A673 (cell line): ENCODE measurements at regions not wholly inside any gene's neighbourhood (a gene's known extent, or its start where the extent isn't known, plus 50 kb on each side); places are given as distances from the start of the nearest gene placed in this dataset.

Experiments used
- BruUV-seq: library from RNA; stranded (reverse); fragments of 400-500 nt; replicated peaks from 2 replicates; lab custom pipeline; 2021; lab: Mats Ljungman, UMichigan
- CTCF ChIA-PET: fragments of 300-600 bp; sonication (Branson Sonifier 250); formaldehyde crosslinking; loops from one replicate; lab custom pipeline; 2022; ENCODE audit warnings: antibody characterized with exemption; lab: Charles Lee
- POLR2A ChIA-PET: fragments of 300-600 bp; sonication (Branson Sonifier 250); formaldehyde crosslinking; loops from one replicate; lab custom pipeline; 2022; ENCODE audit warnings: antibody characterized with exemption; ENCODE audit not compliant: low non-redundant PET; lab: Charles Lee
- DNase-seq: peaks from one replicate; pipeline ENCODE4 v3.0.0-alpha.2; 2015; ENCODE audit warnings: low spot score
- H3K27ac ChIP-seq: fragments of 200-600 bp; sonication (generic); 2 replicates; pipeline ENCODE4 v1.5.1; 2016; ENCODE audit warnings: mixed run types, low read depth, mild to moderate bottlenecking, mixed read lengths, antibody characterized with exemption, low read length; ENCODE audit not compliant: poor library complexity, severe bottlenecking
- H3K27me3 ChIP-seq: fragments of 200-600 bp; sonication (generic); replicated peaks from 2 replicates; pipeline ENCODE4 v1.6.1; 2017; ENCODE audit warnings: mixed run types, low read depth, mild to moderate bottlenecking, mixed read lengths, antibody characterized with exemption, low read length; ENCODE audit not compliant: insufficient read depth, poor library complexity
- H3K36me3 ChIP-seq: fragments of 200-600 bp; sonication (generic); 2 replicates; pipeline ENCODE4 v1.6.1; 2016; ENCODE audit warnings: mixed run types, mild to moderate bottlenecking, mixed read lengths, antibody characterized with exemption, low read length; ENCODE audit not compliant: insufficient read depth, poor library complexity, severe bottlenecking
- H3K4me1 ChIP-seq: fragments of 200-600 bp; sonication (generic); 2 replicates; pipeline ENCODE4 v1.6.1; 2017; ENCODE audit warnings: mixed run types, mild to moderate bottlenecking, mixed read lengths, antibody characterized with exemption, low read length; ENCODE audit not compliant: insufficient read depth, poor library complexity, severe bottlenecking
- H3K4me3 ChIP-seq: fragments of 200-600 bp; sonication (generic); 2 replicates; pipeline ENCODE4 v1.5.1; 2016; ENCODE audit warnings: low read depth, mixed run types, mild to moderate bottlenecking, mixed read lengths, low read length; ENCODE audit not compliant: poor library complexity, severe bottlenecking
- H3K9me3 ChIP-seq: fragments of 200-600 bp; sonication (generic); 2 replicates; pipeline ENCODE4 v1.6.1; 2016; ENCODE audit warnings: mixed run types, low read depth, mild to moderate bottlenecking, mixed read lengths, antibody characterized with exemption, low read length; ENCODE audit not compliant: poor library complexity, severe bottlenecking
- EZH2 ChIP-seq: fragments of 200-600 bp; sonication (generic); IDR thresholded peaks from 2 replicates; pipeline ENCODE4 v1.6.1; 2017; ENCODE audit warnings: borderline replicate concordance, low read depth, mild to moderate bottlenecking, mixed read lengths, antibody characterized with exemption, low read length; ENCODE audit not compliant: poor library complexity, severe bottlenecking
- intact Hi-C: fragments of 100-400 bp; cut with micrococcal nuclease; formaldehyde crosslinking; loops from one replicate; pipeline ENCODE4 v1.10.0; 2022; ENCODE audit not compliant: unreplicated experiment
- TF ChIP-seq, protein P1 (sequence below): fragments of 300-800, 200-600 bp; sonication (generic); conservative IDR thresholded peaks from 2 replicates; pipeline ENCODE4 v1.5.1; 2017; ENCODE audit warnings: low read depth, mild to moderate bottlenecking, antibody characterized with exemption, low read length, moderate library complexity, mixed read lengths

DNA sequence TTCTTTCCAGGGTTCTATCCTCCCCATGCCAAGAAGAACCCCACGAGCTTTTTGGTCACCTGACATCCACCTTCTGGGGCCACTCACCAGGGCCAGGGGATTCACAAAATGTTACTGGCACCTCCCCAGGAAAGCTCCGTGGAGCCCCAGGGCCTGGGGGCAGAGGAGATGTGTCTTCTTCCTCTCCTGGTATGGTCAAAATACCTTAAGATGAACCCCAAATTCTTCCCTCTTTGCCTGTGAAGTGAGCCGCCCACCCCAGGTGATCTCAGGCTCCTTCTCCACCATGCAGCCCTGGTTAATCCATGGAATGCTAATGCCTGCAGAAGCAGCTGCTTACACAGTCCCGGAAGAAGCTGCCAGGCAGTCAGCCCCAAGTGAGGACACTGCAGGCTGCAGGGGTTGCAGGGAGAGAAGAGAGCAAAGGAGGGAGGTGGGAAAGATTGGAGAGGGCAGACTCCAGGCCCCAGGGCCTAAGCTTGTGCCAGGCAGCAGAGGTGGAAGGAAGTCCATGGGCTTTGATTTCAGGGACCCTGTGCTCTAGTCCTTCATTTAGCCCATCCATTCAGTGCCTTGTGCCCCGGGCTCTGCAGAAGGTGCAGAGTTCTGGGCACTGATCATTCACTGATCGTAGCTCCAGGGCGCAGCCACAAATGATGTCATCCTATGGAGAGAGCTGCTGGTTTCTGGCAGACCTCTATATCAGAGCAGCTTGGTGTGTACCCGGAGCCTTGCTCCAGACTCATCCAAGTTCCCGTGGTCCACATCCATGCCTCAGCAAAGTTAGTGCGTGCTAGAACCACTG, 127.9 kb upstream of the NECTIN1 start:
- TF ChIP-seq, protein P1, sequence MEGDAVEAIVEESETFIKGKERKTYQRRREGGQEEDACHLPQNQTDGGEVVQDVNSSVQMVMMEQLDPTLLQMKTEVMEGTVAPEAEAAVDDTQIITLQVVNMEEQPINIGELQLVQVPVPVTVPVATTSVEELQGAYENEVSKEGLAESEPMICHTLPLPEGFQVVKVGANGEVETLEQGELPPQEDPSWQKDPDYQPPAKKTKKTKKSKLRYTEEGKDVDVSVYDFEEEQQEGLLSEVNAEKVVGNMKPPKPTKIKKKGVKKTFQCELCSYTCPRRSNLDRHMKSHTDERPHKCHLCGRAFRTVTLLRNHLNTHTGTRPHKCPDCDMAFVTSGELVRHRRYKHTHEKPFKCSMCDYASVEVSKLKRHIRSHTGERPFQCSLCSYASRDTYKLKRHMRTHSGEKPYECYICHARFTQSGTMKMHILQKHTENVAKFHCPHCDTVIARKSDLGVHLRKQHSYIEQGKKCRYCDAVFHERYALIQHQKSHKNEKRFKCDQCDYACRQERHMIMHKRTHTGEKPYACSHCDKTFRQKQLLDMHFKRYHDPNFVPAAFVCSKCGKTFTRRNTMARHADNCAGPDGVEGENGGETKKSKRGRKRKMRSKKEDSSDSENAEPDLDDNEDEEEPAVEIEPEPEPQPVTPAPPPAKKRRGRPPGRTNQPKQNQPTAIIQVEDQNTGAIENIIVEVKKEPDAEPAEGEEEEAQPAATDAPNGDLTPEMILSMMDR: no peak
- no peak for TF ChIP-seq EZH2
- no peaks in the 10 kb centered on the region for H3K36me3 ChIP-seq
- intact Hi-C loops: no loop called here
- no TSS peak for BruUV-seq
- CTCF ChIA-PET: no interaction called here
- H3K9me3 ChIP-seq: no peaks in the 10 kb centered on the region
- H3K27ac ChIP-seq: no peak overlapping the region
- peaks cover 24% of the 10 kb centered on the region for H3K27me3 ChIP-seq
- no peak for DNase-seq
- POLR2A ChIA-PET: no interaction called here
- no peak overlapping the region for H3K4me3 ChIP-seq
- H3K4me1 ChIP-seq: no peaks in the 10 kb centered on the region

DNA sequence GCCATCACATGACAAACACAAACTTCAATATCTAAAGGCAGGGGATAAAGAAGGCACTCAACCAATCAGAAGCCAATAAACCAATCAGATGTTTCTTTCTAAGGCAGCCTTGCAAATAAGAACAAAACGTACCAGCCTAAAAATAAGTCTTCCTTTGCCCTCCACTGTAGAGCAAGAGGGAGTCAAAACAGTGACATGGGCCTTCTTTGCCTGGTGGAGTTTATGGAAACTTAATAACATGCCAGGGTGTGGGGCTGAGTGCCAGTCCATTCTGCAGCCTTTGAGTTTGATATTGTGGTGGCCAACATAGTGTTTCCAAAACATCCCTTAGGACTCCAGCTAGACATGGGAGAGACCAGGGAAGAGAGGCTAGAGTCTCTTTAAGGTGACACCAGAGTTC, 126.1 kb upstream of the NECTIN1 start:
- CTCF ChIA-PET: no interaction called here
- Histone ChIP-seq H3K9me3 (no peaks in the 10 kb centered on the region), H3K4me3 (no peak overlapping the region), H3K4me1 (no peaks in the 10 kb centered on the region), H3K36me3 (no peaks in the 10 kb centered on the region), H3K27me3 (peaks cover 20% of the 10 kb centered on the region), H3K27ac (no peak overlapping the region)
- BruUV-seq: no TSS peak
- intact Hi-C loops: no loop called here
- POLR2A ChIA-PET: no interaction called here
- TF ChIP-seq, protein P1: no peak
- no peak for TF ChIP-seq EZH2
- no peak for DNase-seq

DNA sequence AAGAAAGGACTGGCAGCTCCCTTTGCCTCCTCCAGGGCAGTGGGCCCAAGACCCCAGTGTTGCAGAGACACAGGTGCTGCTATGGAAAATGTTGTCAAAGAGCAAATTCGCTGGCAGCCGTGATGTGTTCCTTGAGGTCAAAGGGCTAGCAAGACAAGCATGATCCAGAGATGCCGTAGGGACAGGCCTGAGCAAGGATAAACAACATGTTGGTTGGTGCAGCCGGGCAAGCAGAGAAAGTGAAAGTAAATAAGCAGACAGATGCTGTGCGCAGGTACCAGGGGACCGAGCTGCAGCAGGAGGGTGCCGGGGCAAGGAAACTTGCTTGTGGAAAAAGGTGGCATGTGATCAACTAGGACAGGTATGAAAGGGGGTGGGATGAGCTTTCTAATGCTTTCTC, 125.5 kb upstream of the NECTIN1 start:
- POLR2A ChIA-PET: no interaction called here
- H3K36me3 ChIP-seq: no peaks in the 10 kb centered on the region
- no peak for DNase-seq
- H3K27me3 ChIP-seq: peaks cover 20% of the 10 kb centered on the region
- TF ChIP-seq EZH2: no peak
- TF ChIP-seq, protein P1: no peak
- CTCF ChIA-PET: no interaction called here
- no TSS peak for BruUV-seq
- H3K4me1 ChIP-seq: no peaks in the 10 kb centered on the region
- H3K27ac ChIP-seq: no peak overlapping the region
- H3K4me3 ChIP-seq: no peak overlapping the region
- intact Hi-C loops: no loop called here
- no peaks in the 10 kb centered on the region for H3K9me3 ChIP-seq
